Fibroblast of skin of abdomen (primary cell): ENCODE measurements at regions not wholly inside any gene's neighbourhood (a gene's known extent, or its start where the extent isn't known, plus 50 kb on each side); places are given as distances from the start of the nearest gene placed in this dataset.
"Not testable (repeated sequence)": the region's sequence is repeated elsewhere in the genome, so short reads cannot be mapped to it uniquely, and the experiment has no call there.

Experiments used
- DNase-seq: peaks from one replicate; pipeline ENCODE4 v3.0.0-alpha.2; 2013

- DNase-seq = no peak
Measured at GRCh38 chr4:30837861-30838260, 117.7 kb downstream of the PCDH7 start.

GRCh38 chr4:30838331-30838730 is 118.2 kb downstream of the PCDH7 start:
- DNase-seq = no peak

GRCh38 chr4:30839583-30840520 is 119.7 kb downstream of the PCDH7 start:
- DNase-seq = peak; percentile 37

GRCh38 chr4:30840571-30840970 is 120.4 kb downstream of the PCDH7 start:
- DNase-seq = no peak

DNA sequence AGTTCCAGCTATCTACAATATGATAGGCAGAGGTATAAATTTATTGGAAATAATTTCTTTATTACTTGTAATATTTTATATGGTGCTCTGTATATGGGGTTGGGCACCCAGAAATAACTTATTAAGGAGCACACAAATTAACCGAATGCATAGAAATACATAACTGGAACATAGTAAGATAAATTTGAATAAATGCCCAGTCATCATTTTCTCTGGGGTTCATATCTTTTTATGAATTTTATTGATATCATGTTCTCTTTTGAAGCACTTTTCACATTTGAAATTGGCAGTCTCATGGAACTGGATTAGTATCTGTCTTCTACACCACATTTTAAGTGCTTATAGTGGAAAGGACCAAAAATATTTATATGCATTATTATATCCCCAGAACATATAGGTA is 122.0 kb downstream of the PCDH7 start:
- DNase-seq = no peak

- DNase-seq = no peak
Measured at GRCh38 chr4:30842689-30843088, 122.5 kb downstream of the PCDH7 start.

GRCh38 chr4:30844861-30845582 is 124.9 kb downstream of the PCDH7 start:
- DNase-seq = no peak

- no peak for DNase-seq
Measured at GRCh38 chr4:30847167-30847566, 127.0 kb downstream of the PCDH7 start.

- DNase-seq = no peak
Measured at GRCh38 chr4:30847958-30848357, 127.8 kb downstream of the PCDH7 start.

- DNase-seq = no peak
Measured at GRCh38 chr4:30854531-30854930, 134.4 kb downstream of the PCDH7 start.

GRCh38 chr4:30855232-30855631 is 135.1 kb downstream of the PCDH7 start:
- DNase-seq = no peak

GRCh38 chr4:30856795-30857564 is 136.8 kb downstream of the PCDH7 start:
- no peak for DNase-seq

DNA sequence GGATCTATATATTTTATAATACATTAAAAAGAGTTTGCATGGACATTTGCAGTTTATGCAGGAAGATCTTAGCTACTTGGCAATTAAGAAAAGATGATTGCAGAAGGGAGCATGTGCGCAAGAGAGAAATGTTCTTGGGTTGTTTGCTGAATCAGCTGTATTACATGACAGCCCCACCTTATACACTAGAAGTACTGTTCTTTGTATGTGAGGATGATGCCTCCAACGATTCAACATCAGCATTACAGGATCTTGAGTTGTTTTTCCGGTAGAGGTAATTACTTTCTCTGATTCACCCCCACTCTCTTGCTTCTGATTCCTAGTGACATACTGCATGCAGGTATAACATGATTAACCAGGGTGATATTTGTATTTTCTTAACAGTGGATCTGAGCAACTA is 140.8 kb downstream of the PCDH7 start:
- DNase-seq = no peak

GRCh38 chr4:30862196-30862595 is 142.0 kb downstream of the PCDH7 start:
- no peak for DNase-seq

DNA sequence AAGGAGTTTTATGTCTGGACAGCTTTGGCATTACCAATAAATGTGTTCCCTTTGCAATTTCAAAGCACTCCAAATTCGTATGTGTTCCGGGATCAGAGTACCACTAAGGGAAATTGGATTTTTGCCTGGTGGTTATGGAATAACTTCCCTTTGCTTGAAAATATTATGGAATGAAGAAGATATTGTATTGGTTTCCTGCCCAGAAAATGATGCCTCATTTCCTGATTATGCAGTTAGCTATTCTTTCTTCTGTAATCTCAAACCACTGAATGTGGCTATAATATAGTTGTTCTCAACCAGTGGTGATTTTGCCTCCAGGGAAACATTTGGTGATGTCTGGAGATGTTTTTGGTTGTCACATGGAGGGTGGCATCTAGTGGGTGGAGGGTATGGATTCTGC is 142.9 kb downstream of the PCDH7 start:
- peak; percentile 72 for DNase-seq

GRCh38 chr4:30865691-30866090 is 145.5 kb downstream of the PCDH7 start:
- peak; percentile 34 for DNase-seq

DNA sequence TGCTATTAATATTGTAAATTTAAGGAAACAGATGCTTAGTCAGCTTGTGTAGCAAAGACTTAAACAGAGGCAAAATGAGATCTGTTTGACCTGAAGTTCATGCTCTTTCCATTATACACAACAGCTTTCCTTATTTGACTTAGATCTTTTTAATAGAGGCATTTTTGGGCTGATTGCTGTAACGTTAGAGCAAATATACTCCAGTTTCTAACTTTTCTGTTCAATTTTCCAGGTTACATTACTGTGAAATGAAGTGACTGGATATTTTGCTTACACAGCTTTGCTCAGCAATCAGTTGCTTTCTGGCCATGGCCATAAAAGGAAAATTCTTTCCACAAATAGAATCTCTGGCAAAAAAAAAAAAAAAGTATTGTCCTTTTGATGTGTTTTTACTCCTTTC is 146.2 kb downstream of the PCDH7 start:
- no peak for DNase-seq

- DNase-seq = no peak
Measured at GRCh38 chr4:30866907-30867306, 146.7 kb downstream of the PCDH7 start.

DNA sequence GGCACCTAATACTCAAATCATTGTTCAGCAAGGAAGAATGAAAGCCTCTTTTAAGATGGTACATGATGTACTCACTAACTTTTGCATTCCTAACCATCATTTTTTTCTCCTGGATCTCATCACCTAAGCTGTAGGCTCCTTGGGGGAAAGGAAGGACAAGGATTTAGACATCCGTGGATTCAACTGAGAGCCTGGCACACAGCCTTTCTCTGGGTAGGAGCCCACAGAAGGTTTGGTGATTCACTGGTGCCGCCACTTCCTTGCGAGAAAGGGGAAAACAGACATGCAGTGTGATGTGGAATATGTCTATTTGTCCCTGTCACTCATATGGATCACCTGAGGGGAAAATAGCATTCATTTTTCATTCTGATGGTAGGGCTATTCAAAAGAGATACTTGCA is 147.3 kb downstream of the PCDH7 start:
- no peak for DNase-seq

GRCh38 chr4:30868111-30868895 is 148.1 kb downstream of the PCDH7 start:
- DNase-seq = no peak

DNA sequence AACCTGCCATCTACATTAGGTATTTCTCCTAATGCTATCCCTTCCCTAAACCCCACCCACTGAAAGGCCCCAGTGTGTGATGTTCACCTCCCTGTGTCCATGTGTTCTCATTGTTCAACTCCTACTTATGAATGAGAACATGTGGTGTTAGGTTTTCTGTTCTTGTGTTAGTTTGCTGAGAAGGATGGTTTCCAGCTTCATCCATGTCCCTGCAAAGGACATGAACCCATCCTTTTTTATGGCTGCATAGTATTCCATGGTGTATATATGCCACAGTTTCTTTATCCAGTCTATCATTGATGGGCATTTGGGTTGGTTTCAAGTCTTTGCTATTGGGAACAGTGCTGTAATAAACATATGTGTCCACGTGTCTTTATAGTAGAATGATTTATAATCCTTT is 149.2 kb downstream of the PCDH7 start:
- not testable (repeated sequence) for DNase-seq

DNA sequence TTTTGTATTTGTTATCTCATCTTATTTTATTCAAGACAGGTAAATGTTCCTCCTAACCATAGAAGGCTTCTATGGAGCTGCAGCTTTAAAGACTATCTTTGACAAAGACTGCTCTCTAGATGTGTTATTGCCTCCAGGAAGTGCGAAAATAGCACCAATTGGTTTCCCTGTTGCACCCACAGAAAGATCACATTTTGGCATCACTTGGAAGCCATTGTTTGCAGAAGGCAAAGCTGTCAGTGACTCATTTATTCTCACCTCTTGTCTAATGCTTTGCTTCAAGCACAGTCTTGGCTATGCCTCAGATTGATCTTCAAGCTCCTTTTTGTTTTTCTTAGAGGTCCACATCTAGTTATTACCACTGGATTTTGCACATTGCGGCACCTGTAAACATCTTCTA is 150.3 kb downstream of the PCDH7 start:
- no peak for DNase-seq
